ENCODE measurements at regions not wholly inside any gene's neighbourhood (a gene's known extent, or its start where the extent isn't known, plus 50 kb on each side); places are given as distances from the start of the nearest gene placed in this dataset.

GRCh38 chr18:51425475-51425874 lies 228.0 kb upstream of the MEX3C start:
- TF ChIP-seq CTCF (conservative IDR thresholded peaks at IDR 0.05 in 1 of 2, IDR thresholded peaks at IDR 0.05 in 1 of 2; ENCODE audit: low read depth in 1 of 2, low read length in 2 of 2) (no peak), EZH2 (IDR thresholded peaks at IDR 0.05; ENCODE audit: low read length, missing control alignments) (no peak)

Measured in fibroblast of lung (primary cell).